ENCODE measurements at regions not wholly inside any gene's neighbourhood (a gene's known extent, or its start where the extent isn't known, plus 50 kb on each side); places are given as distances from the start of the nearest gene placed in this dataset.

DNA sequence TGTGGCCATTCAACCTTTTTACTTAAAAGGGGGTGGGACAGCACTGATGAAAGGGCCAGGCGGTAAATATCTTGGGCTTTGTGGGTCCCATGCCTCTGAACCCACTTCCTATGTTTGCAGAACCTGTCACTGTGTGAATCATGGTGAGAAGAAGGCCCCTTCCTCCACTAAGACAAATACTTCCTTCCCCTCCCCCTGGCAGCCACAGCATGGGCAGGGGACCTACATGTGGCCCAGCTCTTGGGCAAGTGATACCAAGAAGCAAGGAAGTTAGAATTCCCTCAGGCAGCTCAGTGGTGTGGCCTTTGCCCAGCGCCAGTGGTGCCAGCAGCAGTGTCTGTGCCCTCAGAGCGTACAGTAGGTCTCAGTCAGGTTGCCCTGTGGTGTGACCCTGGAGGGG, 168.6 kb downstream of the TRIM33 start:
- H3K4me1 Mint-ChIP-seq, result peaks cover 64% of the 10 kb centered on the region
- no peaks in the 10 kb centered on the region for H3K27me3 Mint-ChIP-seq
- CTCF ChIA-PET, result interaction anchor here (1.0 to 9.1 kb wide), 9 partner anchors 10 to 463 kb away, joined by 3 to 107 read pairs (median 4); partner anchors contain the start of genes DENND2C and OLFML3
- peaks cover 2% of the 10 kb centered on the region for H3K9me3 Mint-ChIP-seq (ENCODE audit: low read depth)
- DNase-seq (peak; percentile 81), ATAC-seq (peak; percentile 32)
- peaks cover 14% of the 10 kb centered on the region for H3K36me3 Mint-ChIP-seq
- H3K4me3 Mint-ChIP-seq, result peak overlapping the region; percentile 9
- peak overlapping the region; percentile 85 for H3K27ac Mint-ChIP-seq

DNA sequence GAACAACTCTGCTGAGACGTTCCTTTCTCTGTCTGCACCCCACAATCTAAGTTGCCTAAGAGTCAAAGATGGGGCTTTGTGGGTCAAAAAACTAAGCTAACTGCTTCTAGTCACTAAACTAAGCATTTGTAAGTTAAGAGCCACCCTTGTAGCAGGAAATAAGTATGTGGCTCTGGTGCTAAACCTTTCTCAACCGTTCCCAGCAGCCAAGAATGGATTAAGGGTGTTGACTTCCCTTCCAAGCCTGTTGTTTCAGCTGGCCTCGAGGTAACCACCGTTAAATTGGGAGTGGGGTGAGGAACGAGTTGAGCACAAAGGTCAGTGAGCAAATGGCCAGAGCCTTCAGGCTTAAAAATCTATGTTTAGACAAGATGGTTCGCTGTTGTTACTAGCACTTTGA, 169.1 kb downstream of the TRIM33 start:
- Mint-ChIP-seq H3K36me3 (peaks cover 14% of the 10 kb centered on the region), H3K27me3 (no peaks in the 10 kb centered on the region), H3K9me3 (ENCODE audit: low read depth) (peaks cover 2% of the 10 kb centered on the region), H3K4me1 (peaks cover 59% of the 10 kb centered on the region), H3K4me3 (no peak overlapping the region), H3K27ac (peak overlapping the region; percentile 85)
- CTCF ChIA-PET, result interaction anchor here (1.0 to 9.1 kb wide), 10 partner anchors 10 to 463 kb away, joined by 3 to 107 read pairs (median 4); partner anchors contain the start of genes DENND2C, OLFML3 and TRIM33
- no peak for ATAC-seq
- no peak for DNase-seq

DNA sequence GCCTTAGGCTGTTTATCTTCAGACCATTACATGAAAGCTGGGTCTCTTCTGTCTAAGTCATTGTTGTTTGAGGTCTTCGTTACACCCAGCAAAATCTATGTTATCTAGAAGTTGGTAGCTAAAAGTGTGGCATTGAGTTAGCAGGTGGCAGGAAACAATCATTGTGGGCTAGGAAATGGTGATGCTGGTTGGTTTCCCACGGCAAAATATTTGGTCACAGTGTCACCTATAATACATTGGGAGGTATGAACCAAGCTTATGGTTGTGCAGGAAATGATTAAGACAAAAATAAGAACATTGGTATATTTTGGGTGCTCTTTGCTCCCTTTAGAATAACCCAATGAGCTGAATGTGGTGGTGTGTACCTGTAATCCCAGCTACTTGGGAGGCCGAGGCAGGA, 169.7 kb downstream of the TRIM33 start:
- H3K9me3 Mint-ChIP-seq (ENCODE audit: low read depth), result peaks cover 2% of the 10 kb centered on the region
- CTCF ChIA-PET, result interaction anchor here (0.8 to 9.1 kb wide), 8 partner anchors 11 to 462 kb away, joined by 3 to 107 read pairs (median 4); partner anchors contain the start of genes DENND2C and TRIM33
- H3K36me3 Mint-ChIP-seq, result peaks cover 14% of the 10 kb centered on the region
- no peaks in the 10 kb centered on the region for H3K27me3 Mint-ChIP-seq
- H3K4me1 Mint-ChIP-seq, result peaks cover 55% of the 10 kb centered on the region
- peak; percentile 60 for ATAC-seq
- H3K4me3 Mint-ChIP-seq, result peak overlapping the region; percentile 46
- peak overlapping the region; percentile 85 for H3K27ac Mint-ChIP-seq
- DNase-seq, result peak; percentile 83

DNA sequence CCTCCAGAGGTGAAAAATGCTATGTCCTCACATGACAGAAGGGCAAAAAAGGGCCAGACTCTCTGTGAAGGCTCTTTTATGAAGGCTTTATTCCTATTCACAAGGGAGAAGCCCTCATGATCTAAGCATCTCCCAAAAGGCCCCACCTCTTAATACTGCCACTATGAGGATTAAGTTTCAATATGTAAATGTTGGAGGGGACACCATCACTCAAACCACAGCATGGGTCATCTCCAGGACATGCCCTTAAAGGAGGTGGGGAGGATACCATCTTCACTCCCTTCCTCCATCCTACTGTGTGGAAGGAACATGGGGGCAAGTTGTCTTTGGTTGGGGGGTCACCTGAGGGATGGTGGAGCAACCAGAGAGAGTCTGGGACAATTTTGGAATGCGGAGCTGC, 170.1 kb downstream of the TRIM33 start:
- H3K4me3 Mint-ChIP-seq, result no peak overlapping the region
- peaks cover 14% of the 10 kb centered on the region for H3K36me3 Mint-ChIP-seq
- CTCF ChIA-PET, result interaction anchor here (0.8 to 9.1 kb wide), 8 partner anchors 10 to 462 kb away, joined by 3 to 107 read pairs (median 4); partner anchors contain the start of genes DENND2C and TRIM33
- H3K27me3 Mint-ChIP-seq, result no peaks in the 10 kb centered on the region
- ATAC-seq (peak; percentile 13), DNase-seq (no peak)
- H3K27ac Mint-ChIP-seq, result peak overlapping the region; percentile 85
- H3K9me3 Mint-ChIP-seq (ENCODE audit: low read depth), result peaks cover 2% of the 10 kb centered on the region
- H3K4me1 Mint-ChIP-seq, result peaks cover 52% of the 10 kb centered on the region

DNA sequence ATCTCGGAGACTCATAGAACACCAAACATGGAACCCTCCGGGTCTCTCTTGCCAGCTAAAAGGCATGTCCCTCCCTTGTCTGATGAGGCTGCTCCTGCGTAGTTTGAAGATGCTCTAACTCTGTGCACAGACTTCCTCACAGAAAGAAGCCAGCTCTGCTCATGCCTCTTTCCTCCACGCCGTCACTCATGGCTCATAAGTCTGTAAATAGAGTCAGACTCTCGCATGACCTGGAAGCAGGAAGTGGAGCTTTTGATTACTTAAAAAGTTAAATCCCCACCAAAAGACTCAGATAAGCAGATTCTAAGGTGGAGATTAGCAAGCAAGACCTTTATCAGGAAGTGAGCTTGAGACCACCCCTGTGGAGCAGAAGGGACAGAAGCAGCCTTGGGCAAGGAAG, 171.6 kb downstream of the TRIM33 start:
- no peak overlapping the region for H3K4me3 Mint-ChIP-seq
- no peak for ATAC-seq
- CTCF ChIA-PET, result interaction anchor here (2.1 kb wide), 1 partner anchor 9 kb away, joined by 9 read pairs; no protein-coding TSS in a partner anchor
- DNase-seq, result no peak
- no peak overlapping the region for H3K27ac Mint-ChIP-seq
- H3K27me3 Mint-ChIP-seq, result no peaks in the 10 kb centered on the region
- H3K36me3 Mint-ChIP-seq, result peaks cover 14% of the 10 kb centered on the region
- H3K4me1 Mint-ChIP-seq, result peaks cover 56% of the 10 kb centered on the region
- H3K9me3 Mint-ChIP-seq (ENCODE audit: low read depth), result peaks cover 2% of the 10 kb centered on the region

DNA sequence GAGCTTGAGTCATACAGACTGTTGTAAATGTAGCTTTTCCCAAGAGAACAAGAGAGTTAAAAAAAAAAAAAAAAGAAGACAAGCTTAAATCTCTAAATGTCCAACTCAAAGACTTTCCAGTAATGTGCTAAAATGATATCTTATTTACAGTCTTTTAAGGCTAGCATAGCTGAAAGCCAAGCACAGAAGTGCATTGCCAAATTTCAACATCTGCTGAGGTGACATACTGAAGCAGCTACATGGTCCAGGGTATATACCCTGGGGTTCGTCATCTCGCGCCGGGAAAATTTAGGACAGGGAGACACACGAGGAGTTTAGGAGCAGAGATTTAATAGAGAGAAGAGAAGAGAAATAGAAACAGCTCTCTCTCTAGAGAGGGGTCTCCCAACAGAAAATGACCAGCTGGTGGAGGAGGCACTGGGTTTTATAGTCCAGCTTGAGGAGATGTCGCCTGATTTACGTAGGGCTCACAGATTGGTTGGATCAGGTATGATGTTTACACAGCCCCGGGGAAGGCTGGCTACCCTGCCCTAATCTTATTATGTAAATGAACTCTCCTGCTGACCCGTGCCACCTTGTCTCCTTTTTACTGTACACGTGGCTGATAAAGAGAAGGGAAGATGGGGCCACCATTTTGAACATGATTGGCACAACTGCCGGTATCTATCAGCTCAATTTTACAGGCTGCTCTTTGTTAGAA, 172.7 kb downstream of the TRIM33 start:
- CTCF ChIA-PET, result interaction anchor here (1.1 to 2.1 kb wide), 4 partner anchors 7 to 19 kb away, joined by 3 to 9 read pairs (median 8); no protein-coding TSS in a partner anchor
- Mint-ChIP-seq H3K27ac (no peak overlapping the region), H3K9me3 (ENCODE audit: low read depth) (peaks cover 2% of the 10 kb centered on the region), H3K4me3 (no peak overlapping the region), H3K36me3 (peaks cover 14% of the 10 kb centered on the region), H3K27me3 (no peaks in the 10 kb centered on the region), H3K4me1 (peaks cover 63% of the 10 kb centered on the region)
- DNase-seq (no peak), ATAC-seq (no peak)

DNA sequence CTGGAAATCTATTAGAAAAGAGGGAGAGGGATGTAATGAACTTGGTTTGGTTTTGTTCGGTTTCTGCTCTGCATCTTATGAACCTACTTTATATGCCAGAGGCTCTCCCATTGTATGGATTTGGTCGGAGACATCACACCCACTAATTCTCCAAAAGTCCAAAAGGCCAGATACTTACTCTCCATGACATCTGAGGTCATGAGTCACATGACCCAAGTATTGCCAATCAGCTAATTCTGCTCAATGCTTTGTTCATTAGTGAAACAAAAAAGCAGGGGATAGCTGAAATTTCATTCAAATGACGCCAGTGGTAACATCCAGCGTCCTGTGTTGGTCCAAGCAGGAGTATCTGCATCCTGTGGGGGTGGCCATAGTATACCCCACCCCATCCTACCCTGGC, 173.6 kb downstream of the TRIM33 start:
- Mint-ChIP-seq H3K4me1 (peaks cover 61% of the 10 kb centered on the region), H3K27me3 (no peaks in the 10 kb centered on the region), H3K4me3 (no peak overlapping the region), H3K36me3 (peaks cover 15% of the 10 kb centered on the region), H3K9me3 (ENCODE audit: low read depth) (peaks cover 2% of the 10 kb centered on the region), H3K27ac (no peak overlapping the region)
- ATAC-seq (no peak), DNase-seq (no peak)
- CTCF ChIA-PET, result interaction anchor here (2.0 kb wide), 2 partner anchors 10 to 18 kb away, joined by 6 to 9 read pairs; no protein-coding TSS in a partner anchor

DNA sequence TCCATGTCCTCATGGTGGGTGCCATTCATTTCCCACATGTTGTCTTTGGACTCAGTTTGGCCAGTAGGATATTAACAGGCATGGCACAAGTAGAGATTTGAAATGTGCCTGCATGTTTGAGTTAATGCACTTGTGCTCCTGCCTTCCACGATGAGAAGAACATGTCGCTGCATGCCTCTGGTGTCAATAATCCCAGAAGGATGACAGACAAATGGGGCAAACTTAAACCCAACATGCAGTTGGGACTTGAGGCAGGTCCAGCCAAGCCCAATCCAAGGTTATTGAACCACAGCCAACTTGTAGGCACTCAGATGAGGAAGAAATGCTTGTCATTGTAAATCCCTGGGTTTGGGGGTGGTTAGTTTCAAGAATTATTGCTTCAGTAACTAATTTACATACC, 174.6 kb downstream of the TRIM33 start:
- no peak for ATAC-seq
- no peak for DNase-seq
- H3K4me3 Mint-ChIP-seq, result no peak overlapping the region
- H3K4me1 Mint-ChIP-seq, result peaks cover 60% of the 10 kb centered on the region
- CTCF ChIA-PET, result no interaction called here
- H3K9me3 Mint-ChIP-seq (ENCODE audit: low read depth), result peaks cover 2% of the 10 kb centered on the region
- H3K27ac Mint-ChIP-seq, result no peak overlapping the region
- peaks cover 13% of the 10 kb centered on the region for H3K36me3 Mint-ChIP-seq
- no peaks in the 10 kb centered on the region for H3K27me3 Mint-ChIP-seq

DNA sequence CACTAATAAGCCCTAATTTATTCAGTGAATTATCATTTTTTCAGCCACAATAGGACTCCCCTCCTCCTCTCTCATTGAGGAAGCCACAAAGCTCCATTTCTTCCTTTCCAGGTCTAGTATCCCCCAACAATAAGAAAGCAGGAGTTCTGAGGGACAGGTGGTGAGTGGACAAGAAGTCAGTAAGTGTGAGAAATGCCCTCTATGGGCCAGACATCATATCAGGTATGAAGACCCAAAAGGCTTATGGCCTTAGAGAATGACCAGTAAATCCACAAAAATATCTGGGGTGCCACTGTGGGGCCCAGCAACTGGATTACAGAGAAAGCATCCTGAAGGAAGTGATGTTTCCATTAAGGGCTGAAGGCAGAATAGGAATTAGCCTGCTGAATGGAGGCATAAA, 175.7 kb downstream of the TRIM33 start:
- peaks cover 60% of the 10 kb centered on the region for H3K4me1 Mint-ChIP-seq
- ATAC-seq (no peak), DNase-seq (no peak)
- peak overlapping the region; percentile 80 for H3K27ac Mint-ChIP-seq
- no peaks in the 10 kb centered on the region for H3K27me3 Mint-ChIP-seq
- H3K36me3 Mint-ChIP-seq, result peaks cover 6% of the 10 kb centered on the region
- H3K9me3 Mint-ChIP-seq (ENCODE audit: low read depth), result no peaks in the 10 kb centered on the region
- no peak overlapping the region for H3K4me3 Mint-ChIP-seq
- CTCF ChIA-PET, result interaction anchor here (1.3 to 11.3 kb wide), 4 partner anchors 10 to 359 kb away, joined by 3 to 107 read pairs (median 8); no protein-coding TSS in a partner anchor

DNA sequence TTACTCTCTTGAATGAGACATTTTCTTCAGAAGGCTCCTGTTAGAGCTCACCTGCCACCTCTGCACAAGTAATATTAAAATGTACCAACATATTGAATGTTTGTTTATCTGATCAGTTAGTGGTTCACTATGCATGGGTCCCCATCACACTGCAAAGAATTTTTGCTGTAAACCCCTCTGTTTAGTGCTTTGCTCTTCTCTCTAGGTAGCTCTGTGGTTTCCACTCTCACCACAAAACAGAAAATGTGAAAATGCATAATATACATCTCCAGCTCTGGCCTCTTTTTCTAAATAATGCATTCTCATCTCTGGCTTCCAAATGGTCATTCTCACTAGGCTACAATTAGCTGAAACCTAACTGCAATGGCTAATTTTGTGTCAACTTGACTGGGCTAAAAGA, 176.7 kb downstream of the TRIM33 start:
- Mint-ChIP-seq H3K4me1 (peaks cover 58% of the 10 kb centered on the region), H3K27me3 (peaks cover under 1% of the 10 kb centered on the region), H3K9me3 (ENCODE audit: low read depth) (no peaks in the 10 kb centered on the region), H3K36me3 (peaks cover 5% of the 10 kb centered on the region), H3K27ac (peak overlapping the region; percentile 80), H3K4me3 (peak overlapping the region; percentile 22)
- no peak for DNase-seq
- ATAC-seq, result peak; percentile 71
- CTCF ChIA-PET, result interaction anchor here (0.7 to 11.3 kb wide), 6 partner anchors 11 to 535 kb away, joined by 3 to 107 read pairs (median 4); no protein-coding TSS in a partner anchor

DNA sequence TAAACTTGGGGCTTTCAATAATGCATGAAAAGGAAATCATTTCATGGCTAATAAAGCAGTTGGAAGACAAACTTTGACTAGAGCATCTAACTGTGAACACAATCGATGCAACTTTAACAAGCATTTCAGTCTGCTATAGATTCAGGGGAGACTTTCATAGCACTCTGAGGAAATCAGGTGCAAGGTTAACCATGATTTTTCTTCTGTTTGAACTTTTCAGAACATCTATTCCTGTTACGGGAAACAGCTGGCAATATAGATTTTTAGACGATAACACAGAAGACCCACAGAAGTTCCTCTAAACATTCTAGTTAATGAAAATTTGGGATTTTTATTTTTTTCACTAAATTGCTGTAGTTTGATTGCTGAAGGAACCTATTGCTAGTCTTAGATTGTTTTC, 177.3 kb downstream of the TRIM33 start:
- CTCF ChIA-PET, result interaction anchor here (1.0 to 11.3 kb wide), 4 partner anchors 12 to 357 kb away, joined by 3 to 107 read pairs (median 8); no protein-coding TSS in a partner anchor
- no peak for DNase-seq
- Mint-ChIP-seq H3K4me3 (no peak overlapping the region), H3K9me3 (ENCODE audit: low read depth) (no peaks in the 10 kb centered on the region), H3K27me3 (peaks cover 6% of the 10 kb centered on the region), H3K36me3 (peaks cover 5% of the 10 kb centered on the region), H3K4me1 (peaks cover 57% of the 10 kb centered on the region), H3K27ac (peak overlapping the region; percentile 49)
- ATAC-seq, result no peak

DNA sequence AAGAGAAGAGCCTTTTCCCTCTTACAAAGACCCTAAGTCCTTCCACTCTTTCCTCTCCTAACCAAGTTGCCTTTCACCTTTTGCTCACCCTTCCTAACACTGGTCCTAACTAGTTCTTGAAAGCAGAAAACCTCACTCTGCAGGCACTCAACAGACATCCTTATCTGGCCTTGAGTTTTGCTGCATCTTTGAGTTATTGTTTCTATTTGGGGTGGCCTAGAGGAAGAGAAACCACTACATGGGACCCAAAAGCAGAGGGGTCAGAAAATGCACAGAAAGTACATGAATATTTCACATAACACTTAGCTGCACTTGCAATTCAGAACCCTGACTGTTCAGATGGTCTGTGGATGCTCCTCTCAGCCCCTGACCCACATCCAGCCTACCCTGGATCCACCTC, 178.3 kb upstream of the SYT6 start:
- peak overlapping the region; percentile 61 for H3K27ac Mint-ChIP-seq
- no peak for ATAC-seq
- peaks cover 2% of the 10 kb centered on the region for H3K36me3 Mint-ChIP-seq
- H3K27me3 Mint-ChIP-seq, result peaks cover 6% of the 10 kb centered on the region
- peaks cover 58% of the 10 kb centered on the region for H3K4me1 Mint-ChIP-seq
- CTCF ChIA-PET, result interaction anchor here (1.4 to 11.3 kb wide), 4 partner anchors 8 to 357 kb away, joined by 3 to 107 read pairs (median 6); no protein-coding TSS in a partner anchor
- H3K9me3 Mint-ChIP-seq (ENCODE audit: low read depth), result no peaks in the 10 kb centered on the region
- H3K4me3 Mint-ChIP-seq, result no peak overlapping the region
- no peak for DNase-seq

DNA sequence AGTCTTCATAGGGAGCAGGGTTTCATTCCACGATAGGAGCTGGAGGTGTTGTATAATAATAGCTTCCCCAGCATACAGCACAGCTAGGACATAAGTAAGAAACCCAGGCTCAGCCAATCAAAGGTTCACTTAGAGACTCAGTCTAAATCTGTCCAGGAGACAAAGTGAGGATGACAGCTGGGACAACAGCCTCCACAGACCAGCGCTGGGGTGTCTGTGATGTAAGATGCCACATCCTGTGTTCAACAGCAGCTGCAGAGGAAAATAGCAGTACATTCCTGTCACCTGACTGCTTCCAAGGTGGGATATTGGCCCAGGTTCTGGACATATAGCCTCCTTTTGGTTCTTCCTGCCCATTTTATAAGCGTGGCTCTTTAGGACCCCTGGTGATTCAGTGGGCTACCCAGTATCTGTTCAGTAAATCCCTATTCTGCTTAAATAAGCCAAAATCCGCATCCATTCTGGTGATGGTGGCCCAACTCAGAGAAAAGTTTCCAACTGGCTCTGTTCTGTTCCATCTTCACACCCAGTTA, 176.8 kb upstream of the SYT6 start:
- CTCF ChIA-PET, result interaction anchor here (0.8 to 11.3 kb wide), 5 partner anchors 9 to 230 kb away, joined by 3 to 107 read pairs (median 6); no protein-coding TSS in a partner anchor
- H3K27ac Mint-ChIP-seq, result peak overlapping the region; percentile 6
- peaks cover 58% of the 10 kb centered on the region for H3K4me1 Mint-ChIP-seq
- H3K9me3 Mint-ChIP-seq (ENCODE audit: low read depth), result no peaks in the 10 kb centered on the region
- ATAC-seq, result peak; percentile 84
- peaks cover 6% of the 10 kb centered on the region for H3K27me3 Mint-ChIP-seq
- peaks cover 3% of the 10 kb centered on the region for H3K36me3 Mint-ChIP-seq
- DNase-seq, result peak; percentile 78
- no peak overlapping the region for H3K4me3 Mint-ChIP-seq

Data from activated CD8-positive, alpha-beta memory T cell treated with anti-CD3 and anti-CD28 coated beads, Interleukin-2, amount 10 ng/mL, durations not matched to agents 7 days and 5 days (primary cell).